ENCODE measurements at regions not wholly inside any gene's neighbourhood (a gene's known extent, or its start where the extent isn't known, plus 50 kb on each side); places are given as distances from the start of the nearest gene placed in this dataset.

- TF ChIP-seq EZH2phosphoT487 (conservative IDR thresholded peaks at IDR 0.05; ENCODE audit: low read length) (no peak), CTCF (IDR thresholded peaks at IDR 0.05; ENCODE audit: insufficient read depth, low read length, poor library complexity, severe bottlenecking) (no peak)
Measured at GRCh38 chr18:65257149-65257548, 493.7 kb upstream of the CDH7 start.

Measured in SU-DHL-6 (cell line).